ENCODE measurements at regions not wholly inside any gene's neighbourhood (a gene's known extent, or its start where the extent isn't known, plus 50 kb on each side); places are given as distances from the start of the nearest gene placed in this dataset.
A peak's percentile ranks its signal among the peaks of the same experiment; 100 is the strongest.
"Not testable (repeated sequence)": the region's sequence is repeated elsewhere in the genome, so short reads cannot be mapped to it uniquely, and the experiment has no call there.

- DNase-seq (ENCODE audit: low spot score): peak; percentile 40
- no peaks in the 10 kb centered on the region for H3K4me1 ChIP-seq
- TF ChIP-seq CTCF (IDR thresholded peaks at IDR 0.05): no peak
- no peak overlapping the region for H3K4me3 ChIP-seq
- no peaks in the 10 kb centered on the region for H3K27me3 ChIP-seq
- no peak overlapping the region for H3K27ac ChIP-seq
- H3K36me3 ChIP-seq: no peaks in the 10 kb centered on the region
- H3K9me3 ChIP-seq: no peaks in the 10 kb centered on the region
Observed at GRCh38 chrX:150227321-150227860, 135.7 kb upstream of the MAMLD1 start.

GRCh38 chrX:150227873-150228410 lies 135.2 kb upstream of the MAMLD1 start:
- DNase-seq (ENCODE audit: low spot score): no peak
- no peak for TF ChIP-seq CTCF (IDR thresholded peaks at IDR 0.05)
- no peak overlapping the region for H3K4me3 ChIP-seq

GRCh38 chrX:150228431-150228830 lies 134.7 kb upstream of the MAMLD1 start:
- Histone ChIP-seq H3K27ac (no peak overlapping the region), H3K27me3 (no peaks in the 10 kb centered on the region), H3K36me3 (no peaks in the 10 kb centered on the region), H3K4me1 (no peaks in the 10 kb centered on the region), H3K9me3 (no peaks in the 10 kb centered on the region), H3K4me3 (no peak overlapping the region)
- TF ChIP-seq CTCF (IDR thresholded peaks at IDR 0.05): no peak
- peak; percentile 26 for DNase-seq (ENCODE audit: low spot score)

More at GRCh38 chrX:150227873-150228410, 135.2 kb upstream of the MAMLD1 start:
- Histone ChIP-seq H3K27ac (no peak overlapping the region), H3K9me3 (no peaks in the 10 kb centered on the region), H3K4me1 (no peaks in the 10 kb centered on the region), H3K27me3 (no peaks in the 10 kb centered on the region), H3K36me3 (no peaks in the 10 kb centered on the region)

GRCh38 chrX:150229030-150229429 lies 134.1 kb upstream of the MAMLD1 start:
- peak; percentile 11 for DNase-seq (ENCODE audit: low spot score)
- Histone ChIP-seq H3K4me3 (no peak overlapping the region), H3K9me3 (no peaks in the 10 kb centered on the region), H3K4me1 (no peaks in the 10 kb centered on the region), H3K27ac (no peak overlapping the region), H3K36me3 (no peaks in the 10 kb centered on the region), H3K27me3 (no peaks in the 10 kb centered on the region)
- TF ChIP-seq CTCF (IDR thresholded peaks at IDR 0.05): no peak

GRCh38 chrX:150229481-150229880 lies 133.6 kb upstream of the MAMLD1 start:
- no peaks in the 10 kb centered on the region for H3K9me3 ChIP-seq
- H3K36me3 ChIP-seq: no peaks in the 10 kb centered on the region
- no peaks in the 10 kb centered on the region for H3K27me3 ChIP-seq
- DNase-seq (ENCODE audit: low spot score): no peak
- TF ChIP-seq CTCF (IDR thresholded peaks at IDR 0.05): no peak
- no peaks in the 10 kb centered on the region for H3K4me1 ChIP-seq
- H3K27ac ChIP-seq: no peak overlapping the region
- no peak overlapping the region for H3K4me3 ChIP-seq

GRCh38 chrX:150230952-150231351 lies 132.2 kb upstream of the MAMLD1 start:
- not testable (repeated sequence) for H3K27ac ChIP-seq, H3K4me3 ChIP-seq, H3K27me3 ChIP-seq, H3K9me3 ChIP-seq, H3K36me3 ChIP-seq, H3K4me1 ChIP-seq
- DNase-seq (ENCODE audit: low spot score): peak; percentile 40

GRCh38 chrX:150231368-150231767 lies 131.7 kb upstream of the MAMLD1 start:
- not testable (repeated sequence) for H3K27ac ChIP-seq, H3K36me3 ChIP-seq, H3K4me3 ChIP-seq, H3K9me3 ChIP-seq, H3K27me3 ChIP-seq, H3K4me1 ChIP-seq
- peak; percentile 50 for DNase-seq (ENCODE audit: low spot score)

- not testable (repeated sequence) for H3K4me3 ChIP-seq, H3K36me3 ChIP-seq, H3K4me1 ChIP-seq, H3K27me3 ChIP-seq, H3K27ac ChIP-seq, H3K9me3 ChIP-seq
- DNase-seq (ENCODE audit: low spot score): peak; percentile 34
Observed at GRCh38 chrX:150232222-150232621, 130.9 kb upstream of the MAMLD1 start.
